SK-N-SH (cell line): ENCODE measurements at regions not wholly inside any gene's neighbourhood (a gene's known extent, or its start where the extent isn't known, plus 50 kb on each side); places are given as distances from the start of the nearest gene placed in this dataset.

ENCODE experiments used
- CTCF ChIA-PET: fragments of 300-600, 350-600 bp; formaldehyde crosslinking; extraction: SDS; loops from one replicate; lab custom pipeline; 2021; lab: Yijun Ruan, JAX
- POLR2A ChIA-PET: fragments of 350-600 bp; sonication (Branson Sonifier 250); formaldehyde crosslinking; extraction: SDS; loops from one replicate; lab custom pipeline; 2020; ENCODE audit warnings: antibody characterized with exemption, inconsistent platforms; lab: Yijun Ruan, JAX
- DNase-seq: peaks from one replicate; pipeline ENCODE4 v3.0.0; 2012
- H2AFZ ChIP-seq: fragments of 200-600 bp; sonication (generic); 2 replicates; pipeline ENCODE4 v1.8.1; 2016; ENCODE audit warnings: antibody characterized with exemption, mild to moderate bottlenecking, low read depth
- H3F3A ChIP-seq: fragments of 200-600 bp; sonication (generic); replicated peaks from 2 replicates; pipeline ENCODE3; 2016; ENCODE audit warnings: antibody characterized with exemption, mild to moderate bottlenecking; ENCODE audit not compliant: insufficient read depth
- H3K27ac ChIP-seq, 2 experiments: fragments of 200-500 bp in 1 of 2; fragments of 200-600 bp in 1 of 2; sonication (Bioruptor generic) in 1 of 2; sonication (generic), shearing (Covaris generic) in 1 of 2; 2 replicates each; pipeline versions ENCODE4 v1.5.1 to v1.6.1; 2014 to 2016; ENCODE audit warnings: low read depth in 2 of 2, inconsistent platforms in 1 of 2, low read length in 1 of 2, mild to moderate bottlenecking in 1 of 2, mixed read lengths in 1 of 2
- H3K27me3 ChIP-seq: fragments of 200-600 bp; sonication (generic), shearing (Covaris generic); 2 replicates; pipeline ENCODE4 v1.6.1; 2016; ENCODE audit warnings: mixed run types; ENCODE audit not compliant: insufficient read depth
- H3K36me3 ChIP-seq, 2 experiments: fragments of 200-500 bp in 1 of 2; fragments of 200-600 bp in 1 of 2; sonication (Bioruptor generic) in 1 of 2; sonication (generic) in 1 of 2; replicated peaks in 1 of 2; 2 replicates each; pipeline versions ENCODE3 to v1.5.1; 2014 to 2016; ENCODE audit warnings: low read length in 1 of 2, mild to moderate bottlenecking in 1 of 2; ENCODE audit not compliant: insufficient read depth in 2 of 2, control insufficient read depth in 1 of 2
- H3K4me1 ChIP-seq, 2 experiments: fragments of 200-500 bp in 1 of 2; fragments of 200-600 bp in 1 of 2; sonication (Bioruptor generic) in 1 of 2; sonication (generic), shearing (Covaris generic) in 1 of 2; 2 replicates each; pipeline versions ENCODE4 v1.5.1 to v1.6.1; 2014 to 2016; ENCODE audit warnings: low read depth in 1 of 2, low read length in 1 of 2, mixed run types in 1 of 2; ENCODE audit not compliant: insufficient read depth in 2 of 2, control insufficient read depth in 1 of 2
- H3K4me2 ChIP-seq: fragments of 200-600 bp; sonication (generic), shearing (Covaris generic); 2 replicates; pipeline ENCODE4 v1.6.1; 2017; ENCODE audit warnings: mixed run types
- H3K4me3 ChIP-seq, 2 experiments: fragments of 200-500 bp in 1 of 2; fragments of 200-600 bp in 1 of 2; sonication (Bioruptor generic) in 1 of 2; sonication (generic), shearing (Covaris generic) in 1 of 2; 2 replicates each; pipeline versions ENCODE4 v1.5.1 to v1.8.1; 2014 to 2016; ENCODE audit warnings: low read depth in 2 of 2, inconsistent platforms in 1 of 2, low read length in 1 of 2, mild to moderate bottlenecking in 1 of 2, mixed read lengths in 1 of 2, moderate library complexity in 1 of 2
- H3K79me2 ChIP-seq: fragments of 200-600 bp; sonication (generic); 2 replicates; pipeline ENCODE4 v1.8.1; 2017; ENCODE audit warnings: mild to moderate bottlenecking; ENCODE audit not compliant: insufficient read depth
- H3K9ac ChIP-seq: fragments of 200-600 bp; sonication (generic); 2 replicates; pipeline ENCODE4 v1.6.1; 2017; ENCODE audit warnings: mixed run types
- H3K9me2 ChIP-seq: fragments of 200-600 bp; sonication (generic); 2 replicates; pipeline ENCODE4 v1.6.1; 2017; ENCODE audit warnings: mixed run types
- H3K9me3 ChIP-seq: fragments of 200-600 bp; sonication (generic); 2 replicates; pipeline ENCODE4 v1.6.1; 2017; ENCODE audit warnings: mixed run types, mild to moderate bottlenecking, moderate library complexity
- H4K20me1 ChIP-seq: fragments of 200-600 bp; sonication (generic); 2 replicates; pipeline ENCODE4 v1.6.1; 2017; ENCODE audit warnings: mild to moderate bottlenecking, mixed run types; ENCODE audit not compliant: insufficient read depth
- EP300 ChIP-seq, 2 experiments: IDR thresholded peaks; 2 replicates each; pipeline versions ENCODE4 v1.4.0 to v1.6.1; 2012; ENCODE audit warnings: borderline replicate concordance in 1 of 2, low read depth in 1 of 2, low read length in 1 of 2
- GATA2 ChIP-seq: sonication (generic); formaldehyde crosslinking; IDR thresholded peaks from 2 replicates; pipeline ENCODE4 v1.5.0; 2020; ENCODE audit warnings: mild to moderate bottlenecking, missing genetic modification reagents
- NFIC ChIP-seq: IDR thresholded peaks from 2 replicates; pipeline ENCODE4 v1.4.0; 2012; ENCODE audit warnings: borderline replicate concordance
- NRF1 ChIP-seq: IDR thresholded peaks from 2 replicates; pipeline ENCODE4 v1.6.1; 2012; ENCODE audit warnings: low read depth, mild to moderate bottlenecking, low read length
- whole genome bisulfite sequencing: methylation state at CpG from one replicate; pipeline ENCODE4 v1.1.6; 2017; ENCODE audit warnings: low lambda C conversion rate; 5-methylcytosine and 5-hydroxymethylcytosine counted together
- TF ChIP-seq, protein P1 (sequence below): IDR thresholded peaks from 2 replicates; pipeline ENCODE4 v1.4.0; 2012; ENCODE audit warnings: low read depth, borderline replicate concordance
- TF ChIP-seq, protein P2 (sequence below): IDR thresholded peaks from 2 replicates; pipeline ENCODE4 v1.4.0; 2012; ENCODE audit warnings: low read depth
- TF ChIP-seq, protein P3 (sequence below): IDR thresholded peaks from 2 replicates; pipeline ENCODE4 v1.6.1; 2012; ENCODE audit warnings: mild to moderate bottlenecking, low read depth, low read length, moderate library complexity

DNA sequence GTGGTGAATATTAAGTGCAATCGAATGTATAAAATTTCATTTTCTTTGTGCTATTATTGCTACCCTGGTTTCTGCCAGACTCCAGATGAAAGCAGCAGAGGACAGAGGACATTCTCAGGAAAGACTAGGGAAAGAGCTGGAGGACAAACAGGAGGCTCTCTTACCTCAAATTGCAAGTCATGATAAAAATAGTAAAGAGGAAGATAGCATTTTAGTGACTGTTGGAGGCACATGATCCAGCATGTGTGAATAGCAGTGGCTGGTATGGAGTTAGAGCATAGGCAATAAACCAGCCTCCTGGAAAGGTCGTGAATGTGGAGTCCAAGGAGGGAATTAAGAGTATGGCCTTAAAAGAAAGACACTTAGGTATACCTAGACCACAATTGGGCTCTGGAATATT is 1040.0 kb downstream of the STPG2 start (continued):
- TF ChIP-seq, protein P1, sequence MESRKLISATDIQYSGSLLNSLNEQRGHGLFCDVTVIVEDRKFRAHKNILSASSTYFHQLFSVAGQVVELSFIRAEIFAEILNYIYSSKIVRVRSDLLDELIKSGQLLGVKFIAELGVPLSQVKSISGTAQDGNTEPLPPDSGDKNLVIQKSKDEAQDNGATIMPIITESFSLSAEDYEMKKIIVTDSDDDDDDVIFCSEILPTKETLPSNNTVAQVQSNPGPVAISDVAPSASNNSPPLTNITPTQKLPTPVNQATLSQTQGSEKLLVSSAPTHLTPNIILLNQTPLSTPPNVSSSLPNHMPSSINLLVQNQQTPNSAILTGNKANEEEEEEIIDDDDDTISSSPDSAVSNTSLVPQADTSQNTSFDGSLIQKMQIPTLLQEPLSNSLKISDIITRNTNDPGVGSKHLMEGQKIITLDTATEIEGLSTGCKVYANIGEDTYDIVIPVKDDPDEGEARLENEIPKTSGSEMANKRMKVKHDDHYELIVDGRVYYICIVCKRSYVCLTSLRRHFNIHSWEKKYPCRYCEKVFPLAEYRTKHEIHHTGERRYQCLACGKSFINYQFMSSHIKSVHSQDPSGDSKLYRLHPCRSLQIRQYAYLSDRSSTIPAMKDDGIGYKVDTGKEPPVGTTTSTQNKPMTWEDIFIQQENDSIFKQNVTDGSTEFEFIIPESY, result no peak
- no peak for TF ChIP-seq EP300 (IDR thresholded peaks at IDR 0.05; ENCODE audit: borderline replicate concordance in 1 of 2, low read depth in 1 of 2, low read length in 1 of 2)

DNA sequence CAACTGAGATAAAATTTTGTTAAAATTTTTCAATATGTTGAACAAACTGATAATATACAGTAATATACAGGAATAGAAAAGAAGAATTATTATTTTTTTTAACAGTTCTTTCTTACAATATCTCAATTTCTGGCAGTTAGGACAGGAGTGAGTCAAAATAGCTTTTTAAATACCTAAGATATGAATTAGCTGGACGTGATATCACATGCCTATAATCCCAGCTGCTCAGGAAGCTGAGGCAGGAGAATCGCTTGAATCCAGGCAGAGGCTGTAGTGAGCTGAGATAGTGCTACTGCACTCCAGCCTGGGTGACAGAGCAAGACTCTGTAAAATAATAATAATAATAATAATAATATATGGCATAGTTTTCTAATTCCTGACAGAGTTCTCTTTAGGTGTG is 1039.3 kb downstream of the STPG2 start:
- WGBS, result 35% methylated on average over 2 of the region's 2 CpGs
- H3F3A ChIP-seq, result no peaks in the 10 kb centered on the region
- H3K9me3 ChIP-seq, result no peaks in the 10 kb centered on the region
- H3K79me2 ChIP-seq, result no peaks in the 10 kb centered on the region
- no peak for TF ChIP-seq NFIC
- TF ChIP-seq NRF1, result no peak
- TF ChIP-seq EP300 (IDR thresholded peaks at IDR 0.05; ENCODE audit: borderline replicate concordance in 1 of 2, low read depth in 1 of 2, low read length in 1 of 2), result no peak
- TF ChIP-seq, protein P2, sequence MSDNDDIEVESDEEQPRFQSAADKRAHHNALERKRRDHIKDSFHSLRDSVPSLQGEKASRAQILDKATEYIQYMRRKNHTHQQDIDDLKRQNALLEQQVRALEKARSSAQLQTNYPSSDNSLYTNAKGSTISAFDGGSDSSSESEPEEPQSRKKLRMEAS, result no peak
- no peak overlapping the region for H2AFZ ChIP-seq
- no peaks in the 10 kb centered on the region for H3K4me1 ChIP-seq
- H3K27ac ChIP-seq, result no peak overlapping the region
- H3K27me3 ChIP-seq, result no peaks in the 10 kb centered on the region
- no peak overlapping the region for H3K9ac ChIP-seq
- H3K36me3 ChIP-seq, result no peaks in the 10 kb centered on the region
- ChIA-PET POLR2A (no interaction called here), CTCF (interaction anchor here (0.6 kb wide), 1 partner anchor 36 kb away, joined by 3 read pairs; no protein-coding TSS in a partner anchor)
- no peaks in the 10 kb centered on the region for H4K20me1 ChIP-seq
- no peaks in the 10 kb centered on the region for H3K9me2 ChIP-seq
- no peak for DNase-seq
- H3K4me3 ChIP-seq, result no peak overlapping the region
- H3K4me2 ChIP-seq, result no peak overlapping the region

DNA sequence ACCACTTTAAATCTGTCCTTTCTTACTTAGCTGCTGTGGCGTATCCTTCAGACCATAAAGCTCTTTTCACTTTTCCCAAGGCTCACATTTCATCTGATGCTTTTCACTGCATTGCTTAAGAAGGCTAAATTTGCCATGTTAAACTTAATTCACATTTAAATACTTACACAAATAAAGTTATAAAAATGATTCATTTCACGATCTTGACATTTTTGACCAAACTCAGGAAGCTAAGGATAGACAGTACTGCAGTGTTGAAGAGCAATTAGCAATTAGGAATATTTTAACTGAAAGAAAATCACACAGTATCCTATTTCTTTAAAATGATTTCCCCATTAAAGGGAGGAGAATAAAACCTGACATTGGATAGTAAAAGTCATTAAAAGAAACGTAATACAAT is 1038.6 kb downstream of the STPG2 start:
- no peaks in the 10 kb centered on the region for H3K36me3 ChIP-seq
- H2AFZ ChIP-seq, result no peak overlapping the region
- no peak overlapping the region for H3K4me3 ChIP-seq
- H3F3A ChIP-seq, result no peaks in the 10 kb centered on the region
- no peak overlapping the region for H3K9ac ChIP-seq
- ChIA-PET CTCF (interaction anchor here (0.6 kb wide), 1 partner anchor 37 kb away, joined by 3 read pairs; no protein-coding TSS in a partner anchor), POLR2A (no interaction called here)
- TF ChIP-seq, protein P3, sequence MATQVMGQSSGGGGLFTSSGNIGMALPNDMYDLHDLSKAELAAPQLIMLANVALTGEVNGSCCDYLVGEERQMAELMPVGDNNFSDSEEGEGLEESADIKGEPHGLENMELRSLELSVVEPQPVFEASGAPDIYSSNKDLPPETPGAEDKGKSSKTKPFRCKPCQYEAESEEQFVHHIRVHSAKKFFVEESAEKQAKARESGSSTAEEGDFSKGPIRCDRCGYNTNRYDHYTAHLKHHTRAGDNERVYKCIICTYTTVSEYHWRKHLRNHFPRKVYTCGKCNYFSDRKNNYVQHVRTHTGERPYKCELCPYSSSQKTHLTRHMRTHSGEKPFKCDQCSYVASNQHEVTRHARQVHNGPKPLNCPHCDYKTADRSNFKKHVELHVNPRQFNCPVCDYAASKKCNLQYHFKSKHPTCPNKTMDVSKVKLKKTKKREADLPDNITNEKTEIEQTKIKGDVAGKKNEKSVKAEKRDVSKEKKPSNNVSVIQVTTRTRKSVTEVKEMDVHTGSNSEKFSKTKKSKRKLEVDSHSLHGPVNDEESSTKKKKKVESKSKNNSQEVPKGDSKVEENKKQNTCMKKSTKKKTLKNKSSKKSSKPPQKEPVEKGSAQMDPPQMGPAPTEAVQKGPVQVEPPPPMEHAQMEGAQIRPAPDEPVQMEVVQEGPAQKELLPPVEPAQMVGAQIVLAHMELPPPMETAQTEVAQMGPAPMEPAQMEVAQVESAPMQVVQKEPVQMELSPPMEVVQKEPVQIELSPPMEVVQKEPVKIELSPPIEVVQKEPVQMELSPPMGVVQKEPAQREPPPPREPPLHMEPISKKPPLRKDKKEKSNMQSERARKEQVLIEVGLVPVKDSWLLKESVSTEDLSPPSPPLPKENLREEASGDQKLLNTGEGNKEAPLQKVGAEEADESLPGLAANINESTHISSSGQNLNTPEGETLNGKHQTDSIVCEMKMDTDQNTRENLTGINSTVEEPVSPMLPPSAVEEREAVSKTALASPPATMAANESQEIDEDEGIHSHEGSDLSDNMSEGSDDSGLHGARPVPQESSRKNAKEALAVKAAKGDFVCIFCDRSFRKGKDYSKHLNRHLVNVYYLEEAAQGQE, result no peak
- TF ChIP-seq GATA2, result no peak
- no peaks in the 10 kb centered on the region for H3K79me2 ChIP-seq
- no peaks in the 10 kb centered on the region for H3K27me3 ChIP-seq
- H3K4me2 ChIP-seq, result no peak overlapping the region
- WGBS, result 43% methylated on average over 3 of the region's 3 CpGs
- no peaks in the 10 kb centered on the region for H4K20me1 ChIP-seq
- H3K9me2 ChIP-seq, result no peaks in the 10 kb centered on the region
- H3K4me1 ChIP-seq, result no peaks in the 10 kb centered on the region
- no peak for DNase-seq
- H3K9me3 ChIP-seq, result no peaks in the 10 kb centered on the region
- H3K27ac ChIP-seq, result no peak overlapping the region
